ENCODE measurements at regions not wholly inside any gene's neighbourhood (a gene's known extent, or its start where the extent isn't known, plus 50 kb on each side); places are given as distances from the start of the nearest gene placed in this dataset.
"Not testable (repeated sequence)": the region's sequence is repeated elsewhere in the genome, so short reads cannot be mapped to it uniquely, and the experiment has no call there.

- H3K9ac ChIP-seq (ENCODE audit: low read length), result no peak overlapping the region
- H3K4me1 ChIP-seq (ENCODE audit: low read length), result no peaks in the 10 kb centered on the region
- no peaks in the 10 kb centered on the region for H3K27me3 ChIP-seq (replicated peaks; ENCODE audit: insufficient read depth, low read length)
- H3K9me3 ChIP-seq (replicated peaks; ENCODE audit: insufficient read depth, low read length), result no peaks in the 10 kb centered on the region
- H4K20me1 ChIP-seq (ENCODE audit: insufficient read depth, low read length), result no peaks in the 10 kb centered on the region
- H3K27ac ChIP-seq (ENCODE audit: low read length), result no peak overlapping the region
- DNase-seq, result no peak
- no peak overlapping the region for H2AFZ ChIP-seq (ENCODE audit: low read length)
- H3K36me3 ChIP-seq (replicated peaks; ENCODE audit: insufficient read depth, low read length), result no peaks in the 10 kb centered on the region
- TF ChIP-seq EZH2 (optimal IDR thresholded peaks at IDR 0.05; ENCODE audit: low read depth, low read length), result no peak
- H3F3A ChIP-seq (ENCODE audit: insufficient read depth, low read length), result no peaks in the 10 kb centered on the region
- H3K9me2 ChIP-seq (replicated peaks; ENCODE audit: insufficient read depth, low read length), result no peaks in the 10 kb centered on the region
- H3K79me2 ChIP-seq (ENCODE audit: low read length), result no peaks in the 10 kb centered on the region
- H3K4me3 ChIP-seq (ENCODE audit: low read length), result no peak overlapping the region
- H3K4me2 ChIP-seq (ENCODE audit: low read depth, low read length), result no peak overlapping the region
Observed at GRCh38 chr18:79604913-79605880, 74.4 kb upstream of the CTDP1 start.

- not testable (repeated sequence) for H3K36me3 ChIP-seq (replicated peaks; ENCODE audit: insufficient read depth, low read length); H3K79me2 ChIP-seq (ENCODE audit: low read length); H3K4me3 ChIP-seq (ENCODE audit: low read length); H3K27ac ChIP-seq (ENCODE audit: low read length); H3F3A ChIP-seq (ENCODE audit: insufficient read depth, low read length); H3K4me2 ChIP-seq (ENCODE audit: low read depth, low read length); H3K9me2 ChIP-seq (replicated peaks; ENCODE audit: insufficient read depth, low read length); H3K27me3 ChIP-seq (replicated peaks; ENCODE audit: insufficient read depth, low read length); H3K9me3 ChIP-seq (replicated peaks; ENCODE audit: insufficient read depth, low read length); H3K4me1 ChIP-seq (ENCODE audit: low read length); DNase-seq; H3K9ac ChIP-seq (ENCODE audit: low read length); H2AFZ ChIP-seq (ENCODE audit: low read length); H4K20me1 ChIP-seq (ENCODE audit: insufficient read depth, low read length)
Observed at GRCh38 chr18:79606071-79606470, 73.5 kb upstream of the CTDP1 start.

GRCh38 chr18:79606621-79607331, 72.8 kb upstream of the CTDP1 start:
- no peak overlapping the region for H2AFZ ChIP-seq (ENCODE audit: low read length)
- H3K4me2 ChIP-seq (ENCODE audit: low read depth, low read length), result no peak overlapping the region
- no peak overlapping the region for H3K4me3 ChIP-seq (ENCODE audit: low read length)
- H3K27me3 ChIP-seq (replicated peaks; ENCODE audit: insufficient read depth, low read length), result no peaks in the 10 kb centered on the region
- H3K27ac ChIP-seq (ENCODE audit: low read length), result no peak overlapping the region
- no peaks in the 10 kb centered on the region for H3K36me3 ChIP-seq (replicated peaks; ENCODE audit: insufficient read depth, low read length)
- DNase-seq, result no peak
- H3K9me2 ChIP-seq (replicated peaks; ENCODE audit: insufficient read depth, low read length), result no peaks in the 10 kb centered on the region
- no peaks in the 10 kb centered on the region for H3K79me2 ChIP-seq (ENCODE audit: low read length)
- no peaks in the 10 kb centered on the region for H3K9me3 ChIP-seq (replicated peaks; ENCODE audit: insufficient read depth, low read length)
- no peaks in the 10 kb centered on the region for H3K4me1 ChIP-seq (ENCODE audit: low read length)
- no peaks in the 10 kb centered on the region for H4K20me1 ChIP-seq (ENCODE audit: insufficient read depth, low read length)
- no peaks in the 10 kb centered on the region for H3F3A ChIP-seq (ENCODE audit: insufficient read depth, low read length)
- H3K9ac ChIP-seq (ENCODE audit: low read length), result no peak overlapping the region
- no peak for TF ChIP-seq EZH2phosphoT487 (IDR thresholded peaks at IDR 0.05; ENCODE audit: low read length)
- no peak for TF ChIP-seq EZH2 (optimal IDR thresholded peaks at IDR 0.05; ENCODE audit: low read depth, low read length)
- no peak for TF ChIP-seq CTCF (IDR thresholded peaks at IDR 0.05; ENCODE audit: low read length)

- Histone ChIP-seq H3K36me3 (replicated peaks; ENCODE audit: insufficient read depth, low read length) (no peaks in the 10 kb centered on the region), H3K27me3 (replicated peaks; ENCODE audit: insufficient read depth, low read length) (no peaks in the 10 kb centered on the region), H3K4me1 (ENCODE audit: low read length) (no peaks in the 10 kb centered on the region), H2AFZ (ENCODE audit: low read length) (no peak overlapping the region), H3K79me2 (ENCODE audit: low read length) (no peaks in the 10 kb centered on the region), H3K27ac (ENCODE audit: low read length) (no peak overlapping the region), H3K4me2 (ENCODE audit: low read depth, low read length) (no peak overlapping the region), H4K20me1 (ENCODE audit: insufficient read depth, low read length) (no peaks in the 10 kb centered on the region), H3K9me2 (replicated peaks; ENCODE audit: insufficient read depth, low read length) (no peaks in the 10 kb centered on the region), H3K4me3 (ENCODE audit: low read length) (no peak overlapping the region), H3K9me3 (replicated peaks; ENCODE audit: insufficient read depth, low read length) (no peaks in the 10 kb centered on the region), H3K9ac (ENCODE audit: low read length) (no peak overlapping the region), H3F3A (ENCODE audit: insufficient read depth, low read length) (no peaks in the 10 kb centered on the region)
- no peak for DNase-seq
- TF ChIP-seq EZH2phosphoT487 (IDR thresholded peaks at IDR 0.05; ENCODE audit: low read length) (no peak), EZH2 (optimal IDR thresholded peaks at IDR 0.05; ENCODE audit: low read depth, low read length) (no peak), CTCF (IDR thresholded peaks at IDR 0.05; ENCODE audit: low read length) (no peak)
Observed at GRCh38 chr18:79607361-79607952, 72.1 kb upstream of the CTDP1 start.

Measured in MM.1S (cell line).